Mesodermal cell (in vitro differentiated cells): ENCODE measurements at regions not wholly inside any gene's neighbourhood (a gene's known extent, or its start where the extent isn't known, plus 50 kb on each side); places are given as distances from the start of the nearest gene placed in this dataset.

Experiments used
- H3K27ac ChIP-seq: 2 replicates; pipeline ENCODE4 v1.7.0; 2013; ENCODE audit warnings: mild to moderate bottlenecking, low read depth, low read length, moderate library complexity; ENCODE audit not compliant: severe bottlenecking
- H3K36me3 ChIP-seq: 2 replicates; pipeline ENCODE4 v1.7.1; 2013; ENCODE audit warnings: mild to moderate bottlenecking, low read length, moderate library complexity; ENCODE audit not compliant: control insufficient read depth, insufficient read depth
- H3K4me1 ChIP-seq: one replicate; pipeline ENCODE4 v1.7.1; 2013; ENCODE audit warnings: mild to moderate bottlenecking, low read length; ENCODE audit not compliant: insufficient read depth, control insufficient read depth, poor library complexity, severe bottlenecking
- H3K4me3 ChIP-seq: 2 replicates; pipeline ENCODE4 v1.7.0; 2013; ENCODE audit warnings: low read length, control low read depth, mild to moderate bottlenecking; ENCODE audit not compliant: insufficient read depth, poor library complexity, severe bottlenecking; ENCODE audit errors: extremely low read depth
- H3K9me3 ChIP-seq: 2 replicates; pipeline ENCODE4 v1.7.1; 2013; ENCODE audit warnings: mild to moderate bottlenecking, low read length, moderate library complexity; ENCODE audit not compliant: control insufficient read depth
- WGBS, 2 experiments: methylation state at CpG; one replicate each; pipeline ENCODE4 v1.1.5; 2013; ENCODE audit warnings: missing lambda C conversion rate in 2 of 2; ENCODE audit not compliant: insufficient coverage in 2 of 2; 5-methylcytosine and 5-hydroxymethylcytosine counted together

- no peaks in the 10 kb centered on the region for H3K9me3 ChIP-seq
- no CpG with 5 or more reads among the region's 3 CpGs for WGBS, 2 experiments
Observed at GRCh38 chr13:53946500-53946899, 917.9 kb downstream of the OLFM4 start.

GRCh38 chr13:53953183-53953582, 924.6 kb downstream of the OLFM4 start:
- H3K36me3 ChIP-seq = no peaks in the 10 kb centered on the region
- 78 to 87% methylated on average over 2 of the region's 2 CpGs for WGBS, 2 experiments

More at GRCh38 chr13:53946500-53946899, 917.9 kb downstream of the OLFM4 start:
- no peaks in the 10 kb centered on the region for H3K36me3 ChIP-seq
- no peak overlapping the region for H3K27ac ChIP-seq
- no peaks in the 10 kb centered on the region for H3K4me1 ChIP-seq
- no peak overlapping the region for H3K4me3 ChIP-seq

More at GRCh38 chr13:53953183-53953582, 924.6 kb downstream of the OLFM4 start:
- Histone ChIP-seq H3K27ac (no peak overlapping the region), H3K4me3 (no peak overlapping the region), H3K9me3 (no peaks in the 10 kb centered on the region), H3K4me1 (no peaks in the 10 kb centered on the region)
